ENCODE measurements at regions not wholly inside any gene's neighbourhood (a gene's known extent, or its start where the extent isn't known, plus 50 kb on each side); places are given as distances from the start of the nearest gene placed in this dataset.

DNA sequence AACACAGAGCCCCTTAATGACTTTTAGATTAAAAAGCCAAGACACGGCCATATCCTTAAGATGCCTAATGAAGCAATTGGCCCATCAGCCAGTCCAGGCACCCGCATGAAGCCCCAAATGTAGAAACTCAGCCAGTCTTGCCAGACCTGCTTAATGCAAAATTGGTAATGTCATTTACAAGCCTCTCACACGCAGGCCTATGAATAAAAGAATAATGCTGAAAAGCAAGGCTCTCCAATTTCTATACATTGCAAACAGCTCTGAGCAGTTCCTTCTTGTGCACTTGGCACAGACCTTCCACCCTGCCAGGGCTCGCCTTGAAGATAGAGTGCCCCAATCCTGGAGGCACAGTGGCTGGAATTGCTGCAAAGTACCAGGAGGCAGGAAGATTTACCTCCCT, 498.9 kb downstream of the NPHP4 start:
- TF ChIP-seq, protein P1, sequence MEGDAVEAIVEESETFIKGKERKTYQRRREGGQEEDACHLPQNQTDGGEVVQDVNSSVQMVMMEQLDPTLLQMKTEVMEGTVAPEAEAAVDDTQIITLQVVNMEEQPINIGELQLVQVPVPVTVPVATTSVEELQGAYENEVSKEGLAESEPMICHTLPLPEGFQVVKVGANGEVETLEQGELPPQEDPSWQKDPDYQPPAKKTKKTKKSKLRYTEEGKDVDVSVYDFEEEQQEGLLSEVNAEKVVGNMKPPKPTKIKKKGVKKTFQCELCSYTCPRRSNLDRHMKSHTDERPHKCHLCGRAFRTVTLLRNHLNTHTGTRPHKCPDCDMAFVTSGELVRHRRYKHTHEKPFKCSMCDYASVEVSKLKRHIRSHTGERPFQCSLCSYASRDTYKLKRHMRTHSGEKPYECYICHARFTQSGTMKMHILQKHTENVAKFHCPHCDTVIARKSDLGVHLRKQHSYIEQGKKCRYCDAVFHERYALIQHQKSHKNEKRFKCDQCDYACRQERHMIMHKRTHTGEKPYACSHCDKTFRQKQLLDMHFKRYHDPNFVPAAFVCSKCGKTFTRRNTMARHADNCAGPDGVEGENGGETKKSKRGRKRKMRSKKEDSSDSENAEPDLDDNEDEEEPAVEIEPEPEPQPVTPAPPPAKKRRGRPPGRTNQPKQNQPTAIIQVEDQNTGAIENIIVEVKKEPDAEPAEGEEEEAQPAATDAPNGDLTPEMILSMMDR (IDR thresholded peaks at IDR 0.05), result no peak
- TF ChIP-seq EZH2 (IDR thresholded peaks at IDR 0.05; ENCODE audit: borderline replicate concordance, insufficient read depth, low read depth, low read length, poor library complexity, severe bottlenecking), result no peak
